ENCODE measurements at regions not wholly inside any gene's neighbourhood (a gene's known extent, or its start where the extent isn't known, plus 50 kb on each side); places are given as distances from the start of the nearest gene placed in this dataset.

GRCh38 chr6:22756365-22756764, 187.0 kb downstream of the HDGFL1 start:
- no peak overlapping the region for H3K4me3 ChIP-seq
- POLR2A ChIA-PET = no interaction called here
- CTCF ChIA-PET = interaction anchor here (0.9 kb wide), 1 partner anchor 20 kb away, joined by 4 read pairs; no protein-coding TSS in a partner anchor
- FAIRE-seq (no peak), ATAC-seq (no peak), DNase-seq (ENCODE audit: low read depth in 1 of 2, low spot score in 1 of 2) (no peak)
- H3K9me3 ChIP-seq = no peaks in the 10 kb centered on the region
- no peak overlapping the region for H3K27ac ChIP-seq
- H3K4me1 ChIP-seq = no peaks in the 10 kb centered on the region
- 64% methylated on average over 3 of the region's 3 CpGs for WGBS (ENCODE audit: missing lambda C conversion rate)
- H3K4me2 ChIP-seq = no peak overlapping the region
- TF ChIP-seq KDM5A (IDR thresholded peaks at IDR 0.05) (no peak), FOXS1 (CRISPR knock-in tag; IDR thresholded peaks at IDR 0.05) (no peak), HMGXB4 (CRISPR knock-in tag; IDR thresholded peaks at IDR 0.05; ENCODE audit: borderline replicate concordance) (no peak), RFX5 (IDR thresholded peaks at IDR 0.05) (no peak), MAFK (IDR thresholded peaks at IDR 0.05; ENCODE audit: partially characterized antibody) (no peak), RNF2 (IDR thresholded peaks at IDR 0.05; ENCODE audit: borderline replicate concordance, low read depth) (no peak), KDM1A (IDR thresholded peaks at IDR 0.05; ENCODE audit: low read depth) (no peak), MAZ (IDR thresholded peaks at IDR 0.05; ENCODE audit: borderline replicate concordance, low read depth, low read length) (no peak), TFCP2L1 (CRISPR knock-in tag; IDR thresholded peaks at IDR 0.05) (no peak), CHD4 (IDR thresholded peaks at IDR 0.05; ENCODE audit: borderline replicate concordance) (no peak), HOXB5 (CRISPR knock-in tag; IDR thresholded peaks at IDR 0.05) (no peak), BHLHE40 (IDR thresholded peaks at IDR 0.05; ENCODE audit: low read depth, low read length) (no peak)

- H3K27ac ChIP-seq = no peak overlapping the region
- TF ChIP-seq TFCP2L1 (CRISPR knock-in tag; IDR thresholded peaks at IDR 0.05) (no peak), HES2 (IDR thresholded peaks at IDR 0.05) (no peak), HOXB13 (CRISPR knock-in tag; IDR thresholded peaks at IDR 0.05; ENCODE audit: low read depth) (no peak)
- FAIRE-seq (no peak), ATAC-seq (no peak), DNase-seq (ENCODE audit: low read depth in 1 of 2, low spot score in 1 of 2) (no peak)
- no peaks in the 10 kb centered on the region for H3K9me3 ChIP-seq
- H3K4me1 ChIP-seq = no peaks in the 10 kb centered on the region
- ChIA-PET CTCF (interaction anchor here (1.2 kb wide), 1 partner anchor 12 kb away, joined by 4 read pairs; no protein-coding TSS in a partner anchor), POLR2A (no interaction called here)
- H3K4me3 ChIP-seq = no peak overlapping the region
- no peak overlapping the region for H3K4me2 ChIP-seq
These were observed 195.1 kb downstream of the HDGFL1 start for GRCh38 chr6:22764496-22764895.

- TF ChIP-seq HES2 (IDR thresholded peaks at IDR 0.05) = no peak
- no peak for TF ChIP-seq KDM5A (IDR thresholded peaks at IDR 0.05)
- TF ChIP-seq HMGXB4 (CRISPR knock-in tag; IDR thresholded peaks at IDR 0.05; ENCODE audit: borderline replicate concordance) = no peak
- no peak for TF ChIP-seq SMC3 (IDR thresholded peaks at IDR 0.05)
- TF ChIP-seq FOXS1 (CRISPR knock-in tag; IDR thresholded peaks at IDR 0.05) = no peak
- no peak for TF ChIP-seq HDAC2 (IDR thresholded peaks at IDR 0.05)
- no peak for TF ChIP-seq NFE2L2 (conservative IDR thresholded peaks at IDR 0.05; ENCODE audit: low read length)
- no peak for TF ChIP-seq ZSCAN20 (CRISPR knock-in tag; IDR thresholded peaks at IDR 0.05)
- TF ChIP-seq PHF8 (IDR thresholded peaks at IDR 0.05; ENCODE audit: borderline replicate concordance, low read depth) = no peak
- TF ChIP-seq RNF2 (IDR thresholded peaks at IDR 0.05; ENCODE audit: borderline replicate concordance, low read depth) = no peak
- TF ChIP-seq RARB (CRISPR knock-in tag; IDR thresholded peaks at IDR 0.05) = no peak
- TF ChIP-seq FOSB (CRISPR knock-in tag; IDR thresholded peaks at IDR 0.05) = no peak
- TF ChIP-seq EHF (CRISPR knock-in tag; IDR thresholded peaks at IDR 0.05) = no peak
- TF ChIP-seq JUN (IDR thresholded peaks at IDR 0.05) = no peak
- TF ChIP-seq KDM1A (IDR thresholded peaks at IDR 0.05; ENCODE audit: low read depth) = no peak
- no peak for TF ChIP-seq HOXA7 (CRISPR knock-in tag; IDR thresholded peaks at IDR 0.05)
- TF ChIP-seq HOXB5 (CRISPR knock-in tag; IDR thresholded peaks at IDR 0.05) = no peak
- TF ChIP-seq TFCP2L1 (CRISPR knock-in tag; IDR thresholded peaks at IDR 0.05) = no peak
- no peak for TF ChIP-seq POLR2AphosphoS2 (conservative IDR thresholded peaks at IDR 0.05; ENCODE audit: low read length)
- Histone ChIP-seq H3K27ac (no peak overlapping the region), H3K4me2 (no peak overlapping the region), H3K9me3 (no peaks in the 10 kb centered on the region), H3K4me1 (no peaks in the 10 kb centered on the region), H3K4me3 (no peak overlapping the region)
- ATAC-seq (no peak), FAIRE-seq (no peak), DNase-seq (ENCODE audit: low read depth in 1 of 2, low spot score in 1 of 2) (no peak)
- WGBS (ENCODE audit: missing lambda C conversion rate) = 67% methylated on average over 4 of the region's 4 CpGs
- ChIA-PET CTCF (no interaction called here), POLR2A (no interaction called here)
These were observed 195.6 kb downstream of the HDGFL1 start for GRCh38 chr6:22765015-22765414.

All from A549 (cell line).